Brain pericyte (primary cell): ENCODE measurements at regions not wholly inside any gene's neighbourhood (a gene's known extent, or its start where the extent isn't known, plus 50 kb on each side); places are given as distances from the start of the nearest gene placed in this dataset.
"Not testable (repeated sequence)": the region's sequence is repeated elsewhere in the genome, so short reads cannot be mapped to it uniquely, and the experiment has no call there.

Source experiments
- DNase-seq: peaks from one replicate; pipeline ENCODE4 v3.0.0-alpha.2; 2012; ENCODE audit warnings: low read depth, low spot score

DNA sequence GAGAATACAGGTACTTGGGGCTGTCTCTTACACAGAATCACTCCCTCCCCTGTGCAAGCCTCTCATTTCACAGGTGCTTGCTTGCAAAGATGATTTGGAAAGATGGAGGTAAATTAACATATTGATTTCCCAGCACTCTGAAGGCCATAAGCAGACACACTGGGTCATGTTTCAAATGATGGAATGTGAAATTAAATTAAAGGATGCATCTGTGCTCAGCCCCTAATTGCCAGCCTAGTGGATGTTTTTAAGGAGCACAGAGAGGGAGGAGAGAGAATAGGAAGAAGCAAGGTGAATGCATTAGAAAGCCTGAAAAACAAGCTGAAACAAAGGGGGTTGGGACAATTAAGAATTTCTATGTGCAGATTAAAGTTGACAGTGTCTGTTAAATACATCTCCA, 96.1 kb upstream of the GRIP1 start:
- no peak for DNase-seq

DNA sequence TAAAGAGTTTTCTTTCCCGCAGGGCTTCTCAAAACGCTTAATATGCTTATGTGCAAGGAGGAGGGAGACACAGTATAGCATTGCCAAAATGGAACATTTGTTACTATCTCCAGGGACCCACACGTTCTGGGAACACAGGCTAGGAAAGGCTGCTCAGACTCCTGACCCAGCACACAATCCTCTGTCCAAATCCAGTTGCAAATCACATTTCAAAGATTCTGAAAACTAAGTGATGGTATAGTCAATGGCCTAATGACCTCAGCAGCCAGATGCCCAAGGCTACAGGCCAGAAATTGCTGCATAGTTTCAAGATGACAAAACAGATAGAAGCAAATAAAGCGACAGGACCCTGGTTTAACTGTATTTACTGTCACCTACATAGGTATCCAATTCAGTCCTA, 97.0 kb upstream of the GRIP1 start:
- DNase-seq: no peak

DNA sequence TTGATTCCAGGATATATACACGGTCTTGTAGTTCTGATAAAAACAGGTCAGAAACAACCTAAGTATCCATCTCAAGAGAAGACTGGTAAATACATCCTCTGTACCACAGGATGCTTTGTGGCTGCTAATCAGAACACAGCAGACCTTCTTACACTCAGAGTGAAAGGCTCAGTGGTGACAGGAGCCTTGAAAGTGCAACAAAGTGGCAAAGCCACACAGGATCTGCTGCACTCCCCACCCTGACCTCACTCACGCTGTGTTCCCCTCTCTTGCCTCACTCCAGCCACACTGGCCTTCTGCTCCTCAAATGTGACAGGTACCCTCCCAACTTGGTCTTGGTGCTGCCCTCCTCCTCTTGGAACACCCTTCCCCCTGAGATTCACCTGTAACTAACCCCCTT, 98.1 kb upstream of the GRIP1 start:
- no peak for DNase-seq

DNA sequence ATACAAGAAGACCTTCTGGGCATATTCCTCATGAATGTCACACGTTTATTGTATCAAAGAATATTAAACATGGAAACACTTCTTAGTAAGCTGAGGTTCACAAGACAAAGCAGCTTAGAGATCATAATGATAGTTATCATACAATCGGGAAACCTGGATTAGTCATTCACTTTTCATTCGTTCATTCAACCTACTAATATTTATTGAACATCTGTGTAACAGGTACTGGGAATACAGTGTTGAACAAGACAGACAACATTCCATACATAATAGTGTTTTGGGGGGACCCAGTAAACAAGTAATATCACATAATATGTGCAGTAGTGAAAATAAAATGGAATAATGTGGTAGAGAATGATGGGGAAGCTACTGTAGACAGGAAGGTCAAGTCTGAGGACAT, 100.6 kb upstream of the GRIP1 start:
- no peak for DNase-seq

GRCh38 chr12:66786531-66787308, 107.8 kb upstream of the GRIP1 start:
- DNase-seq: no peak

GRCh38 chr12:66799551-66799950, 120.7 kb upstream of the GRIP1 start:
- no peak for DNase-seq

DNA sequence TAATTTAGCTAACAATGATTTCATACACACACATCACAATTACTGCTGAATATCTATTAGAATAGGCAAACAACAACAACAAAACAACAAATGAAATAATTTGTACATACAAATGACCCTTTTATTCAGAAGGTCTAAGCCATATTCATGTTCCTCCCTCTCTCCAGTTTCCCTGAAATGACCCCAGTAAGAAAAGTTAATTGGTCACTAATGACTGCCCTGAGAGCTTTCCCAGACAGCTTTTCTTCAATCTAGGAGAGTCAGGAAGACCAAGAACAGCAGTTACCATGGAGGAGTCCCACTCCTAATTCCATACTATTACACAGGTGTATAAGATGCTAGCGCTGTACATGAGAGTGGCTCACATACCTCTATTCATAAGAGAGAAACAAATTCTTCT, 121.2 kb upstream of the GRIP1 start:
- DNase-seq: no peak

DNA sequence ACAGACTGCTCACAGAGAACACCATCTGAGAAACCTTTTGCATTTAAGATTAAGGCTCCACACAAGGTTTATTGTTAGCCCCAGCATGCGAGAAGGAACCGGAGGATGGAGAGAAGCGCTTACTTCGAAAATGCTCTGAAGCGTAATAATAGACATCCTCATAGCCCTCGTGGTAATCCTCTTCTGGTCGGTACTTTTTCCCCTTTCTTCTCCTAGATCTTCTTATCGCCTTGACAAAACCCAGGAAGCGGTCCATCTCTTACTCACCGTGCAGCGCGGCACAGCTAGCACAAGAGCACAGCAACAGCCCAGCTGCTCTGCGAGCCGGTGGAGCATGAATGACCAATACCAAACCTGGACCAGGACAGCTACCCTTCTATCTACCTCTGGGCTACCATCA, 125.1 kb upstream of the GRIP1 start:
- DNase-seq: no peak

DNA sequence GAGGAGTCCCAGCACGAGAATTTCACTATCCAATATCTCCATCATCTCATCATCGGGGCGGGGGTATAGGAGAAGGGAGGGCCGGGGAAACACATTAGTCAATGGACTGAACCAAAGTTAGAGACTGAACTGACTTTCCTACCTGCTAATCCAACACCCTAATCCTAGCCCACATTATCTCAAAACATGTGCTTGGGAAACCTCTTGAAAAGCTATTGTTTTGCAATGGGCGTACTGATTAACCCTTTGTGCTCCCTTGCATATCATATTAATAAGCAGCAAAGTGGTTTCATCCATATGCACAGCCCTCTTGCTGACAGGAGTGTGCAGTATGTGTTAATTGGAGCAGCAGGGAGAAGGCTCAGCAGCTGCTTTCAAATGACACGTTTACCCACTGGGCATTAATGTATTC, 125.7 kb upstream of the GRIP1 start:
- DNase-seq: no peak

- no peak for DNase-seq
Measured at GRCh38 chr12:66808606-66809005, 129.7 kb upstream of the GRIP1 start.

- no peak for DNase-seq
Measured at GRCh38 chr12:66813137-66813892, 134.4 kb upstream of the GRIP1 start.

DNA sequence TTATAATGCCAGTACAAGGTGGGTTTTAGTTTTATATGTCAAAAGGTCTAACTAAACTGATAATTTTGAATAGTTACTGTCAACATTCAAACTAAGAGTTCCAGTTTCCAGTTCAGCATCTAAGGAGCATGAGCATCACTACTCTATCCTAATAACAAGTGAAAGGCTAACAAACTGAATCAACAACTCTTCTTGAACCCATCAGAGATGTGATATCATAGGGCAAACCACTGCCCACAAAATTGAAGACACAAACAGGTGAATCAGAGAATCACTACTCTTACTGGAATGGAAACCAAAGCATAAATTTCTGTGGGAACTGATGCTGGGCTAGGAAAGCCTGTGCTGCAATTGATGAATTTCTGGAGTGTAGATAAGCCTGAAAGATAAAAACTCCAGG, 140.7 kb upstream of the GRIP1 start:
- no peak for DNase-seq

DNA sequence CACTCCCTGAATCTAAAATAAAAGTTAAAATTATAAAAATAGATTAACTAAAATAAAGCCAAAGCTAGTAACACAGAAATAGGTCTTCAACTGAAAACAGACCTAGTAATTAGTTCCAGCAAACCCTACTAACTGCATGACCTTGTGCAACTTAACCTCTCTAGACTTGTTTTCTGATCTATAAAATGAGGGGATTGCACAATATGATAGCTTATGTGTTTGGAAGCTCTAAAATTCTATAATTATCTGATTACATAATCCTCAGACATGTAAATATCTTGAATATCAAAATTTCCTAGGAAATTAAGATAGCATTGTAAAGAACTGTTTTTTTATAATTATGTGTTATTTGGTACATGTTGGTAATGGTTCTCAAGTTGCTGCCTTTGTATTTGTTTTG, 144.1 kb upstream of the GRIP1 start:
- DNase-seq: no peak

DNA sequence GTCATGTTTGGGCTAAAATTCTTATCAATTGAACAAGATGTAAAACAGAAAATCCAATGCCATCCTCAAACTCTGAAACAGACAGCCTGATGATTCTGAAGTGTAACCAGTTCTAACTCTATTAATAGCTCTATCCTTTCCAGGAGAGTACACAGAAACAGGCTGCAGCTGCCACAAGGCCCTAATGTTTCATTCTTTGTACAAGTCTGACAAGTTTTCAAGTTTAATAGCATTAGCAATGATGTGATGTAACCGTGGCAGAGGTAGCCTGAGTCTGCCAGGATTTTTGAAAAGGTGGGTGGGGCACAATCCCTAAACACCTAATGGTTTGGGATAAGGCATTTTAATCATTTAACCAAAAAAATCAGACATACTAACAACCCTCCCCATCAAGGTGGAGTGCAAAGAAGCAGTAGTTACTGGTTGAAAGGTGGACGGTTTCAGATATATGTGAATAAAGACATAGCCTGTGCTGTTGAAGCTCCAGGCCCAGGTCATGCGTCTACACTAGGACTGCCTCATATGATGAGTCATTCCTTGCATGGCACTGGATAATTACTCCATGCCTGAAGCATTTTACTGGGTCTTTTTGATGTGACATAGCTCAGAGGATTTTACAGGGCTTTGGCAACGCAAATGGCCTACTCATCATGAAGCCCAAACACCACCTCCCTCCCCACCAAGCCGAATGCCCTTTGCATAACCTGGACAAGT, 145.1 kb upstream of the GRIP1 start:
- no peak for DNase-seq

- DNase-seq: not testable (repeated sequence)
Measured at GRCh38 chr12:66825921-66826320, 147.0 kb upstream of the GRIP1 start.

- DNase-seq: no peak
Measured at GRCh38 chr12:66829660-66830325, 150.9 kb upstream of the GRIP1 start.

GRCh38 chr12:66831495-66831894, 152.6 kb upstream of the GRIP1 start:
- DNase-seq: no peak

GRCh38 chr12:66832997-66833396, 154.1 kb upstream of the GRIP1 start:
- no peak for DNase-seq

GRCh38 chr12:66836623-66837310, 157.9 kb upstream of the GRIP1 start:
- no peak for DNase-seq

DNA sequence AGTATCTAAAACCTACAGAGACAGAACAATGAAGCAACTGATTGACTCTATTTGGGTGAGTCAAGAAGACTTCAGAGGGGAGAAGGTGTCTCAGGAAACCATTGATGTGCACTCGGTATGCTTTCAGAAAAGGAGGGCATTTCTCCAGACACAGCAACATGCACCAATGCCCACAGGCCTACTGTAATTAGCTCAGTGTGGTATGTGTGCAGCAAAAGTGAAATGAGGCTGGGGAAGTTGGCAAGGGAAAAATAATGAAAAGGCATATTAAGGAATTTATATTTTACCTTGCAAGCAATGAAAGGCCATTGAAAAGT, 158.4 kb upstream of the GRIP1 start:
- no peak for DNase-seq

DNA sequence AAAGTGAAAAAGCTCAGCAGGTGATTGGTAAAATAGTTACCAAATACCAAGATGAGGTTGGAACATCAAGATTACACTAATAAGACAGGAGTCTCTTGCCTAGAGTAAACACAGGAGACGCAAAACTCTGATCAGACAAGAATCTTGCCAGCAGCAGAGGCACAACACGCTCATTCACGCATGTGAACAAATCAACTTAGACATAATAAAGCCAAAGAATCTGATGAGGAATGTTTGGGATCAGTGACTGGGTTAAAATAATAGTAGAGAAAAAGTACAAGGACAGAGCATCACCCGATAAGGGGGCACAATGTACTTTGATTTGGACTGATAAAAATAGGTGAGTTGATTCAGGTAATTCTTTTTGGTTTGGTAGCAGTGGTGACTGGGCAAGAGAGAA, 159.5 kb upstream of the GRIP1 start:
- no peak for DNase-seq

DNA sequence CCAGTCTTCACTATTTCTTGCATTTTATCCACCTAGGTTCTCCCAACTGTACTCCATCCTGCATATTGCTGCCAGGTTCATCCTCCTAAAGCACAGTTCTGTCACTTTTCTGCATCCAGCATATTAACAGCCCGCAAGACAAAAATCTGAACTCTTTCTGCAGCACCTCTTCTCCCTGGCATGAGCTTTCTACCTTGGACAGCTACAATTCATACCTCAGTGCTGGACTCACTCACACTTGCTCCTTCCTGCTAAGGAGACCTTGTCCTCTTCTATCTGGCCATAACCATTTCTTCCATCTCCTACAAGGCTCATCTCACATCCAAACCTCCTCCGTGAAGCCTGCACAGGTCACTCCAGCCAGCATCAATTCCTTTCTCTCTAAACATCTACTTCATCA, 170.1 kb upstream of the GRIP1 start:
- DNase-seq: no peak
